ENCODE measurements at regions not wholly inside any gene's neighbourhood (a gene's known extent, or its start where the extent isn't known, plus 50 kb on each side); places are given as distances from the start of the nearest gene placed in this dataset.
"Not testable (repeated sequence)": the region's sequence is repeated elsewhere in the genome, so short reads cannot be mapped to it uniquely, and the experiment has no call there.

GRCh38 chr1:234911787-234912186 is 216.8 kb downstream of the TOMM20 start:
- Histone ChIP-seq H3K4me3 (ENCODE audit: low read depth, low read length) (no peak overlapping the region), H3K9ac (ENCODE audit: low read length) (no peak overlapping the region), H3K79me1 (ENCODE audit: low read length) (no peaks in the 10 kb centered on the region), H2BK12ac (ENCODE audit: low read length) (peak overlapping the region; percentile 26), H3K18ac (ENCODE audit: low read length) (no peak overlapping the region), H3K36me3 (ENCODE audit: control insufficient read depth in 1 of 2, insufficient read depth in 2 of 2, low read length in 2 of 2) (no peaks in the 10 kb centered on the region), H3K4ac (ENCODE audit: low read depth, low read length) (no peak overlapping the region), H2BK5ac (ENCODE audit: low read depth, low read length, poor library complexity) (no peak overlapping the region), H2AK5ac (ENCODE audit: low read length) (peak overlapping the region; percentile 37), H3K27me3 (ENCODE audit: insufficient read depth, low read length) (no peaks in the 10 kb centered on the region), H3K23ac (ENCODE audit: low read length) (no peak overlapping the region), H4K12ac (ENCODE audit: low read depth, low read length) (no peak overlapping the region), H3K9me3 (ENCODE audit: insufficient read depth, low read depth, low read length) (peaks cover 2% of the 10 kb centered on the region), H3K14ac (ENCODE audit: low read length) (no peak overlapping the region), H3K79me2 (ENCODE audit: control insufficient read depth, insufficient read depth, low read length, poor library complexity) (no peaks in the 10 kb centered on the region), H4K91ac (ENCODE audit: low read depth, low read length) (no peak overlapping the region), H3K4me1 (ENCODE audit: control insufficient read depth in 1 of 2, insufficient read depth in 2 of 2, low read length in 2 of 2) (peaks cover 0 to 3% of the 10 kb centered on the region in 2 experiments), H3K27ac (ENCODE audit: low read depth, low read length) (no peak overlapping the region), H2AFZ (ENCODE audit: insufficient read depth, low read length, poor library complexity) (no peak overlapping the region), H4K8ac (ENCODE audit: low read depth, low read length) (no peak overlapping the region), H3K4me2 (ENCODE audit: low read length) (no peak overlapping the region), H2BK120ac (ENCODE audit: insufficient read depth, low read length, poor library complexity) (no peak overlapping the region)
- WGBS (ENCODE audit: extremely low coverage, insufficient coverage, insufficient read length): no CpG with 5 or more reads among the region's 8 CpGs
- DNase-seq: no peak

- not testable (repeated sequence) for H2AFZ ChIP-seq (ENCODE audit: insufficient read depth, low read length, poor library complexity); H3K36me3 ChIP-seq (ENCODE audit: control insufficient read depth in 1 of 2, insufficient read depth in 2 of 2, low read length in 2 of 2); H3K4me1 ChIP-seq (ENCODE audit: control insufficient read depth in 1 of 2, insufficient read depth in 2 of 2, low read length in 2 of 2); H3K79me2 ChIP-seq (ENCODE audit: control insufficient read depth, insufficient read depth, low read length, poor library complexity); H4K12ac ChIP-seq (ENCODE audit: low read depth, low read length); H3K18ac ChIP-seq (ENCODE audit: low read length); H4K91ac ChIP-seq (ENCODE audit: low read depth, low read length); H3K79me1 ChIP-seq (ENCODE audit: low read length); H2AK5ac ChIP-seq (ENCODE audit: low read length); H3K9me3 ChIP-seq (ENCODE audit: insufficient read depth, low read depth, low read length); H3K14ac ChIP-seq (ENCODE audit: low read length); H4K8ac ChIP-seq (ENCODE audit: low read depth, low read length); H3K27ac ChIP-seq (ENCODE audit: low read depth, low read length); H3K4me3 ChIP-seq (ENCODE audit: low read depth, low read length); H3K27me3 ChIP-seq (ENCODE audit: insufficient read depth, low read length); H3K23ac ChIP-seq (ENCODE audit: low read length); DNase-seq; H3K9ac ChIP-seq (ENCODE audit: low read length); H2BK12ac ChIP-seq (ENCODE audit: low read length); H2BK5ac ChIP-seq (ENCODE audit: low read depth, low read length, poor library complexity); H2BK120ac ChIP-seq (ENCODE audit: insufficient read depth, low read length, poor library complexity); H3K4ac ChIP-seq (ENCODE audit: low read depth, low read length); H3K4me2 ChIP-seq (ENCODE audit: low read length)
- no CpG with 5 or more reads among the region's 5 CpGs for WGBS (ENCODE audit: extremely low coverage, insufficient coverage, insufficient read length)
Measured at GRCh38 chr1:234911136-234911535, 217.5 kb downstream of the TOMM20 start.

GRCh38 chr1:234909851-234910250 is 218.8 kb downstream of the TOMM20 start:
- Histone ChIP-seq H2BK12ac (ENCODE audit: low read length) (no peak overlapping the region), H3K9ac (ENCODE audit: low read length) (no peak overlapping the region), H3K36me3 (ENCODE audit: control insufficient read depth in 1 of 2, insufficient read depth in 2 of 2, low read length in 2 of 2) (no peaks in the 10 kb centered on the region), H2AK5ac (ENCODE audit: low read length) (no peak overlapping the region), H3K79me2 (ENCODE audit: control insufficient read depth, insufficient read depth, low read length, poor library complexity) (no peaks in the 10 kb centered on the region), H3K27me3 (ENCODE audit: insufficient read depth, low read length) (no peaks in the 10 kb centered on the region), H4K8ac (ENCODE audit: low read depth, low read length) (no peak overlapping the region), H2AFZ (ENCODE audit: insufficient read depth, low read length, poor library complexity) (no peak overlapping the region), H3K79me1 (ENCODE audit: low read length) (no peaks in the 10 kb centered on the region), H3K9me3 (ENCODE audit: insufficient read depth, low read depth, low read length) (peaks cover 2% of the 10 kb centered on the region), H3K18ac (ENCODE audit: low read length) (no peak overlapping the region), H3K4me1 (ENCODE audit: control insufficient read depth in 1 of 2, insufficient read depth in 2 of 2, low read length in 2 of 2) (peaks cover 0 to 3% of the 10 kb centered on the region in 2 experiments), H3K27ac (ENCODE audit: low read depth, low read length) (no peak overlapping the region), H3K4me3 (ENCODE audit: low read depth, low read length) (no peak overlapping the region), H4K91ac (ENCODE audit: low read depth, low read length) (no peak overlapping the region), H3K23ac (ENCODE audit: low read length) (no peak overlapping the region), H3K4me2 (ENCODE audit: low read length) (no peak overlapping the region), H4K12ac (ENCODE audit: low read depth, low read length) (no peak overlapping the region), H2BK5ac (ENCODE audit: low read depth, low read length, poor library complexity) (no peak overlapping the region), H3K4ac (ENCODE audit: low read depth, low read length) (no peak overlapping the region), H2BK120ac (ENCODE audit: insufficient read depth, low read length, poor library complexity) (no peak overlapping the region), H3K14ac (ENCODE audit: low read length) (no peak overlapping the region)
- WGBS (ENCODE audit: extremely low coverage, insufficient coverage, insufficient read length): no CpG with 5 or more reads among the region's 4 CpGs
- no peak for DNase-seq

DNA sequence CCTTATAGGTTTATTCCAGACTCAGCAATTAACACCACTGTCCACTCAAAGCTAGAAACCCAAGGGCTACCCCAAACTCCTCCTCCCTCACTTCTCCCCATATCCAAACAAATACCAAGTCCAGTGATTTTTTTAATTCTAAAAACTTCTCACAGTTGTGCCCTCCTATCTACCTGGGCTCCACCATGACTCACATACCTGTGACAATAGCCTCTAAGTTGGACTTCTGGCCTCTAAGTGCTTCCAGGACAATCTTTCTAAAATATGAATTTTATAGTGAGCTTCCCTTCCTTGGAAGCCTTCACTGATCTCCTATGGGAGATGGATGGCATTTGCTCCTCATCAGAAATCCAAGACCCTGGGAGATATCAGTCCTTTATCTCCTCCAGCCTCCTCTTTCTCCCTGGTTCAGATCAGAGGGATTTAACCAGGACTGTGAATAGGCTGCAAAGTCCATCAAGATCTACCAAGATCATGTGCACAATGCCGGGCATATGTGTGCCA is 219.3 kb downstream of the TOMM20 start:
- Histone ChIP-seq H2AK5ac (ENCODE audit: low read length) (no peak overlapping the region), H3K27me3 (ENCODE audit: insufficient read depth, low read length) (no peaks in the 10 kb centered on the region), H2AFZ (ENCODE audit: insufficient read depth, low read length, poor library complexity) (no peak overlapping the region), H3K14ac (ENCODE audit: low read length) (no peak overlapping the region), H3K4me2 (ENCODE audit: low read length) (no peak overlapping the region), H3K79me2 (ENCODE audit: control insufficient read depth, insufficient read depth, low read length, poor library complexity) (no peaks in the 10 kb centered on the region), H2BK5ac (ENCODE audit: low read depth, low read length, poor library complexity) (no peak overlapping the region), H3K4me3 (ENCODE audit: low read depth, low read length) (no peak overlapping the region), H4K8ac (ENCODE audit: low read depth, low read length) (no peak overlapping the region), H3K4me1 (ENCODE audit: control insufficient read depth in 1 of 2, insufficient read depth in 2 of 2, low read length in 2 of 2) (peaks cover 0 to 3% of the 10 kb centered on the region in 2 experiments), H4K91ac (ENCODE audit: low read depth, low read length) (no peak overlapping the region), H4K12ac (ENCODE audit: low read depth, low read length) (no peak overlapping the region), H3K9ac (ENCODE audit: low read length) (no peak overlapping the region), H3K9me3 (ENCODE audit: insufficient read depth, low read depth, low read length) (peaks cover 2% of the 10 kb centered on the region), H2BK12ac (ENCODE audit: low read length) (no peak overlapping the region), H3K79me1 (ENCODE audit: low read length) (no peaks in the 10 kb centered on the region), H2BK120ac (ENCODE audit: insufficient read depth, low read length, poor library complexity) (no peak overlapping the region), H3K27ac (ENCODE audit: low read depth, low read length) (no peak overlapping the region), H3K36me3 (ENCODE audit: control insufficient read depth in 1 of 2, insufficient read depth in 2 of 2, low read length in 2 of 2) (no peaks in the 10 kb centered on the region), H3K23ac (ENCODE audit: low read length) (no peak overlapping the region), H3K18ac (ENCODE audit: low read length) (no peak overlapping the region), H3K4ac (ENCODE audit: low read depth, low read length) (no peak overlapping the region)
- no peak for DNase-seq
- WGBS (ENCODE audit: extremely low coverage, insufficient coverage, insufficient read length): no CpG with 5 or more reads among the region's 1 CpG
